Astrocyte of the cerebellum (primary cell): ENCODE measurements at regions not wholly inside any gene's neighbourhood (a gene's known extent, or its start where the extent isn't known, plus 50 kb on each side); places are given as distances from the start of the nearest gene placed in this dataset.

Experiments
- DNase-seq: peaks from one replicate; pipeline ENCODE4 v3.0.0-alpha.2; 2011; ENCODE audit warnings: low read depth
- H3K4me3 ChIP-seq: 2 replicates; pipeline ENCODE4 v1.5.1; 2011; ENCODE audit warnings: mild to moderate bottlenecking, low read depth, low read length, moderate library complexity
- in situ Hi-C: cut with HindIII; loops from 2 replicates; pipeline ENCODE4 v1.10.0; 2017; ENCODE audit warnings: low sequenced_read_pairs
- TF ChIP-seq, protein P1 (sequence below): IDR thresholded peaks from 2 replicates; pipeline ENCODE4 v1.5.1; 2012; ENCODE audit warnings: low read length, low read depth, moderate library complexity, mild to moderate bottlenecking; ENCODE audit errors: missing control alignments

DNA sequence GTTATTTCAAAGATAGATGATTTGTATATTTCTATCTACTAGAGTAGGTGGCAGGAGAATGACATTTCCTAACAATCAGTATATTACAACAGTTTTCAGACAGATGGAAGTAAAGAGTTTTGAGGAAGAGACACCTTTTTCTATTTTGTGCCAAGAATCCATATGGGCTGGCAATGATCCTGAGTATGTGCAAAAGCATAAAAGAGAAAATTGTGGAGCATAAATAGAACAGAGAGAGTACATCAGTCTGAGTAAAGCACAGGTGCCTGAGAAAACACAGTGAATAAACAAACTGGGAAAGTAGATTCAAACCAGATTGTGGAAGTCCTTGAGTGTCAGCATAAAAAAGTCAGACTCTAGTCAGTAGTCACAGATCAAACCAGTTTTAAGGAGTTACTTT, 96.8 kb upstream of the WDR44 start:
- no peak overlapping the region for H3K4me3 ChIP-seq
- in situ Hi-C loops: no loop called here
- TF ChIP-seq, protein P1, sequence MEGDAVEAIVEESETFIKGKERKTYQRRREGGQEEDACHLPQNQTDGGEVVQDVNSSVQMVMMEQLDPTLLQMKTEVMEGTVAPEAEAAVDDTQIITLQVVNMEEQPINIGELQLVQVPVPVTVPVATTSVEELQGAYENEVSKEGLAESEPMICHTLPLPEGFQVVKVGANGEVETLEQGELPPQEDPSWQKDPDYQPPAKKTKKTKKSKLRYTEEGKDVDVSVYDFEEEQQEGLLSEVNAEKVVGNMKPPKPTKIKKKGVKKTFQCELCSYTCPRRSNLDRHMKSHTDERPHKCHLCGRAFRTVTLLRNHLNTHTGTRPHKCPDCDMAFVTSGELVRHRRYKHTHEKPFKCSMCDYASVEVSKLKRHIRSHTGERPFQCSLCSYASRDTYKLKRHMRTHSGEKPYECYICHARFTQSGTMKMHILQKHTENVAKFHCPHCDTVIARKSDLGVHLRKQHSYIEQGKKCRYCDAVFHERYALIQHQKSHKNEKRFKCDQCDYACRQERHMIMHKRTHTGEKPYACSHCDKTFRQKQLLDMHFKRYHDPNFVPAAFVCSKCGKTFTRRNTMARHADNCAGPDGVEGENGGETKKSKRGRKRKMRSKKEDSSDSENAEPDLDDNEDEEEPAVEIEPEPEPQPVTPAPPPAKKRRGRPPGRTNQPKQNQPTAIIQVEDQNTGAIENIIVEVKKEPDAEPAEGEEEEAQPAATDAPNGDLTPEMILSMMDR: no peak
- no peak for DNase-seq

DNA sequence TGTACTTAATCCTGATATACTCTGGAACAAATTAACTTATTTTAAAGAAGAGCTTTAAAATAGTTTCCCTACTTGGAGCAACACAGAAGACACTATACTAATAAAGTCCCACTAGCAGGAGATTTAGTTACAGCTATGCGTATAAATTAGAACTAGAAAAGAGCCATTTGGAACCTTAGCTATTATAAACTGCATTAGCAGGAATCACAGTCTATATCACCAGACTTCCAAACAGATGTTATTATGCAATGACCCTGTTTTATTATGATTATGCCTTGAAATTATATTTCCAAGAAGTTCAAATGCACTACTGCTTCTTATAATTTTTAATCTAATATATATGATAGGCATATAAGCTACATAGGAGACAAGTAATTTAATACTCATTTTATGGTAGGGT, 95.5 kb upstream of the WDR44 start:
- in situ Hi-C loops: no loop called here
- TF ChIP-seq, protein P1: no peak
- no peak overlapping the region for H3K4me3 ChIP-seq
- DNase-seq: no peak

DNA sequence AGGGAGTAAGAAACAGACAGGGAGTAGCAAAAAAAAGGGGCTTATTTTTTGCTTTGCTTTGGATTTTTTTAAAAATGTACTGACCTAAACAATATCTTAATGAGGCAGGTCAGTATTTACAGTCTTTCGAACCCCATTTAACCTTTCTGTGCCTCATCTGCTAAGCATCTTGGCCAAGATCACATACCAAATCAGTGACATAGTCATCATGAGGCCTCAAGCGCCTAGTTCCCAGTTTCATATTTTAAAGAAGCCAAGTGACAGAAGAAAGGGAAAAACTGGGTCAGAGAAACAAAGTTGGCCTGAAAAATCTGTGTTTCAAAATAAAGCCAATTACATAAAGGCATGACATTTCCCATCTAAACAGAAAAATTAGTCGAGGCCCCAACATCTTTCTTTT, 94.6 kb upstream of the WDR44 start:
- H3K4me3 ChIP-seq: no peak overlapping the region
- TF ChIP-seq, protein P1: no peak
- in situ Hi-C loops: no loop called here
- DNase-seq: no peak

DNA sequence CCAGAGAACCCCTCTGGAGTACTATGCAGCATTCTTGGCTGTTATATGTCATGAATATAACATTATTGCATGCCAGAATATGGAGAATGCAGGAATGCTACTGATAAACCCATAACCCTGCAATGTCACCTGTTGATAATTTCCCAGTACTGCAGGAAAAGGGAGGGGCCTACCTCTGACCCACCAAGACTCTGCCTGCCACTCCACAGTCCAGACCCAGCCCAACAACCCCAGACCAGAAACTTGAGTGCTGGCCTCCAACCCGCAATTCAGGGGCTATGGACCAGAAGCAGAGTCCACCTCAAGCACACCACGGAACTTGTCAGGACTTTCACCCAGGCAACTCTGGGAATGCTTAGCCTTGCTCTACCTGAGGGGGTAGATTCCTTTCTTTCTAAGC, 92.9 kb upstream of the WDR44 start:
- in situ Hi-C loops: no loop called here
- TF ChIP-seq, protein P1: no peak
- DNase-seq: no peak
- H3K4me3 ChIP-seq: no peak overlapping the region

DNA sequence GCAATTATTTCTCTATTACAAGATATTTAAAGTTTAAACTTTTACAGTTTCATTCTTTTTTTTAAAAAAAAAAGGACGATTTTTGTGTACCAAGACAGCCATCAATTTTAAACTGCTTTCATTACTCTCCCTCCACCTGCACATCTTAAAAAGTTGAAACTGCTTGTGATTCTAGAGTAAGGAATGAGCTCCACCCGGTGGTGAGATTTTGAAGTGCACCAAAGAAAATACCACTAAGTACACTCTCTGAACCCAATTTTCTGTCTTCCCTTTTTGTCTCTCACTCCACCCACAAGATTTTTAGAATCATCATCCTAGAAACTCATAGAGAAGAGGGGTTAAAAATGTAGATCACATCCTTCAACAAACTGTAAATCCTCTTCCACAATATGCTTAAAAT, 91.3 kb upstream of the WDR44 start:
- DNase-seq: peak; percentile 18
- in situ Hi-C loops: no loop called here
- TF ChIP-seq, protein P1: peak; percentile 74
- no peak overlapping the region for H3K4me3 ChIP-seq

DNA sequence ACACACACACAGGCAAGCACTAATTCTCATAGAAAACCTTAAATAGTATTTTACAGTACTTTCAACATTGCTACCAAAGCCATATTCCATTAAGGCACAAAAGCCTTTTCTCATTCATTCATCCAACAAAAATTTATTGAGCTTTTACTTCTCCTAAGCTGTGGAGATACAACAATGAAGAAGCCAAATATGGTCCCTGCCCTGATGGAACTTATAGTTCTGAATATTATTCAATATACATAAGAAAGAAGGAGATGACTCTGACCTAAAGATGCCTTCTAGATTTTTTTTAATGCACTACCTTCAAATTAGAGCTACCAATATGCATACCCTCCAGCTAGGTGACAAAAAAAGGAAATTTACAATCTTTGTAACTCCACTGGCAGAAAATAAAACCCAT, 90.0 kb upstream of the WDR44 start:
- TF ChIP-seq, protein P1: no peak
- in situ Hi-C loops: no loop called here
- no peak for DNase-seq
- H3K4me3 ChIP-seq: no peak overlapping the region

DNA sequence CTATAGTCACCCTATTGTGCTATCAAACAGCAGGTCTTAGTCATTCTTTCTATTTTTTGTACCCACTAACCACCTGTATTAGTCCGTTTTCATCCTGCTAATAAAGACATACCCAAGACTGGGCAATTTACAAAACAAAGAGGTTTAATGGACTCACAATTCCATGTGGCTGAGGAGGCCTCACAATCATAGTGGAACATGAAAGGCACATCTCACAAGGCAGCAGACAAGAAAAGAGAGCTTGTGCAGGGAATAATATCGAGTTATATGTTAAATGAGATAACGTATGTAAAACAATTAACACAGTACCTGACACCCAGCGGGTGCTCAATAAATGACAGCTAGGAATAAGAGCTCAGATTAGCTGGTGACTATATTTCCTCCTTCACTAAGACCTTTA, 88.1 kb upstream of the WDR44 start:
- no peak overlapping the region for H3K4me3 ChIP-seq
- TF ChIP-seq, protein P1: no peak
- in situ Hi-C loops: no loop called here
- no peak for DNase-seq
